RCC 7860 (cell line): ENCODE measurements at regions not wholly inside any gene's neighbourhood (a gene's known extent, or its start where the extent isn't known, plus 50 kb on each side); places are given as distances from the start of the nearest gene placed in this dataset.

Source experiments
- DNase-seq: peaks from one replicate; pipeline ENCODE4 v3.0.0-alpha.2; 2015; ENCODE audit warnings: low spot score
- FAIRE-seq: peaks from 2 replicates; lab custom pipeline; 2012; peaks lifted over from hg19 to GRCh38; lab: Jason Lieb, UNC

- no peak for DNase-seq
- no peak for FAIRE-seq
Measured at GRCh38 chr3:31213869-31214486, 318.7 kb upstream of the STT3B start.

GRCh38 chr3:31218082-31218481 lies 314.6 kb upstream of the STT3B start:
- no peak for FAIRE-seq
- no peak for DNase-seq

- no peak for FAIRE-seq
- DNase-seq: no peak
Measured at GRCh38 chr3:31219131-31219843, 313.4 kb upstream of the STT3B start.

- FAIRE-seq (no peak), DNase-seq (no peak)
Measured at GRCh38 chr3:31220431-31220830, 312.3 kb upstream of the STT3B start.

- no peak for FAIRE-seq
- DNase-seq: no peak
Measured at GRCh38 chr3:31223278-31223677, 309.4 kb upstream of the STT3B start.

DNA sequence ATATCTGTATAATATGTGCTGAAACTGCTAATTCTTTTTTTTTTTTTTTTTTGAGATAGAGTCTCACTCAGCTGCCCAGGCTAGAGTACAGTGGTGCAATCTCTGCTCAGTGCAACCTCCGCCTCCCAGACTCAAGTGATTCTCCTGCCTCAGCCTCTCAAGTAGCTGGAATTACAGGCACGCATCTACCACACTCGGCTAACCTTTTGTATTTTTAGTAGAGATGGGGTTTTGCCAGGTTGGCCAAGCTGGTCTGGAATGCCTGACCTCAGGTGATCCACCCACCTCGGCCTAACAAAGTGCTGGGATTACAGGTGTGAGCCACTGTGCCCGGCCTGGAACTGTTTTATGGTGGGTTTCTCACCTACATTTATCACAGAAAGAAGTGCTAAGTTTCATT lies 307.8 kb upstream of the STT3B start:
- DNase-seq (no peak), FAIRE-seq (no peak)

GRCh38 chr3:31225923-31226322 lies 306.8 kb upstream of the STT3B start:
- no peak for FAIRE-seq

GRCh38 chr3:31226346-31226745 lies 306.4 kb upstream of the STT3B start:
- no peak for FAIRE-seq
- DNase-seq: no peak

More at GRCh38 chr3:31225923-31226322, 306.8 kb upstream of the STT3B start:
- no peak for DNase-seq

GRCh38 chr3:31227131-31227562 lies 305.6 kb upstream of the STT3B start:
- DNase-seq (no peak), FAIRE-seq (no peak)

GRCh38 chr3:31230425-31231223 lies 302.1 kb upstream of the STT3B start:
- DNase-seq (no peak), FAIRE-seq (no peak)

- DNase-seq (no peak), FAIRE-seq (no peak)
Measured at GRCh38 chr3:31232055-31233025, 300.4 kb upstream of the STT3B start.

GRCh38 chr3:31234145-31234544 lies 298.6 kb upstream of the STT3B start:
- DNase-seq (no peak), FAIRE-seq (no peak)

DNA sequence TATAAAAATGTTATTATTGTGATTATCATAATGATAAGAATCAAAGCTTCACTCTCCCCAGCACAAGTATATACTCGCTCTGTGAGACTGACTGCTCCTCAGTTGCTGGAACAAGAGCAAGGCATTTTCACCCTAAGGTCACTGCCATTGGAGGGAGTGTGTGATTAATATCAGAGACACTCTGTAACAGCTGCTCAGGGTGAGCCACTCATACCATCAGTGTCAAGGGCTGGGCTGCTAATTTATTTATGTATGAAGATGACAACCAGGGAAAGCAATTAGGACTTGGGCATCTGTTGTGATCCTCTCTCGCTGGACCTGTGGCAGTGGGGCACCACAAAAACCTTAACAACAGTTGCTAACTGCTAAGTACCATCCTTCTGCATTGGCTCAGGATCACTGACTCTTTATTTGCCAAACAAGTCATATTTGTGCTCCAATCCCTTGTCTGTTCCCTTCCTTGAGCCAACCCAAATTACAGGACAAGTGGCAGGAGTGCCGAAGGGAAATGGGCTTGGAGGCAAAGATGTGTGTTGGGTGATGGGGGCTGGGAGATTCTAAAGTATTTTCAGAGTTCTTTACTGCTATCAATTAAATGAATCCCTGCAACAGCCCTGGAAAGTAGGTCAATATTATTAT lies 297.5 kb upstream of the STT3B start:
- FAIRE-seq: no peak

GRCh38 chr3:31237887-31238286 lies 294.8 kb upstream of the STT3B start:
- DNase-seq (no peak), FAIRE-seq (no peak)

More for the DNA sequence above, 297.5 kb upstream of the STT3B start:
- no peak for DNase-seq

DNA sequence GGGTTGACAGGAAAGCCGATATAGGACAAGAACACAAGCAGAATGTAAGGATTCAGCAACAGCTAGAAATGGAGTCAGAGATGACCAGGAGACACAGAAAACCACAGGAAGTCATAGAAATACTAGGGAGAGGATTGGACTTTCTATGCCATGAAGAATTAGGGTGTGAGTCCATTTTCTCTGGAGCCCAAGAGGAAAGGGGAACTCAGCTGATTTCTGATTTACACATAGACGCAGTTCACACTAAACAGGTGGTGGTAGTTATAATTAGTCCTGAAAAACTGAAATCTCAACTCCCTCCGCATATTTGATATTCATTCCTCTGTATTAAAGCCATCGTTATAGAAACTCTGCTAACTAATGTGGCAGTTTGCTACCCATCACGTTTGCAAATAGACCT lies 292.7 kb upstream of the STT3B start:
- DNase-seq (no peak), FAIRE-seq (no peak)

DNA sequence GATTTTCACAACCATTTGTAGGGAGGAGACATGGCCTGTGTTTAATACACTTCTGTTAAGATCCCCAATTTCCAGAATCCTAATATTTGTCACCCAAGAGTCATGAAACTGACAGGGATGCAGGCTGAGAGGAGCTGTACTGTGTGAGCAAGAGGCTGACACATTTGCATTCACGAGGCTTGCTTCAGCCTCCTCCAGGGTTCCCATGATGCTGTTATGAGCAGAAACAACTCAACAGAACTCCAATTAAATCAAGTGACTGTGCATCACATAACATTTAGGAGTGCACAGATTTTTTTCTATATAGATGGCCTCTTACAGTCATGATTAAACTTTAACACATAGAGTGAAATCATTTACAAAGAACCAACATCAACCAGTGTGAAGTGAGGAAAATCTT lies 292.3 kb upstream of the STT3B start:
- FAIRE-seq (no peak), DNase-seq (no peak)

GRCh38 chr3:31240874-31241273 lies 291.9 kb upstream of the STT3B start:
- FAIRE-seq (no peak), DNase-seq (no peak)

DNA sequence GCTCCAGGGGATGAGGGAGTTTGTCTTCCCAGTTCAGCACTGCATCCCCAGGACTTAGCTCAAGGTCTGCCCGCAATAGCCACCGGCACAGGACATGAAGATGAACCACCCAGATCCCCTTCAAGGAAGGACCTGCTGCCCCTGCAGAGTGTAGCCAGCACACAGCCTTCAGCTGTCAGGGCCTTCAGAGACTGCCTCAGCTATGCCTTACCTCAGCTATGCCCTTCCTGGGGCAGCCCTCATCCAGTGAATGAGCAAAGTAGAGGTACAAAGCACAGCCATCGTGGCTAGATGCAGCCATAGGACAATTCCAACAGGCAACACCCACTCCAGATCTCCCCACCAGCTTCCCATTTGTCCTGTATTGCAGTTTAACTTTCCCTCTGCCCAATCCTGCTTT lies 291.2 kb upstream of the STT3B start:
- FAIRE-seq (no peak), DNase-seq (no peak)

- FAIRE-seq (no peak), DNase-seq (no peak)
Measured at GRCh38 chr3:31242026-31242960, 290.4 kb upstream of the STT3B start.
